ENCODE measurements at regions not wholly inside any gene's neighbourhood (a gene's known extent, or its start where the extent isn't known, plus 50 kb on each side); places are given as distances from the start of the nearest gene placed in this dataset.

DNA sequence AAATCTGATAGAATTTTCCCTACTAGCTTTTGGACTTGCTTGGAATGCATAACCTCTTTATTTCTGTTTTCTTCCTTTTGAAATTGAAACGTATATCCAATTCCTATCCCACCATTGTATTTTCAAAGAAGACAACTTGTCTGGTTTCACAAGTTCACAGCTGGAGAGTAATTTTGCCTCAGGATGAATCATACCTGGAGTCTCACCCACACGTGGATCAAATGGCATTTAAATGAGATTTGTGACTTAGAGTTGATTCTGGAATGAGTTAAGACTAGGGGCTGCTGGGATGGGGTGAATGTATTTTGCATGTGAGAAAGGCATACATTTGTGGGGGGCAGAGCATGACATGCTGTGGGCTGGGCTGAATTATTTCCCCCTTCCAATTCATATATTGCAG is 516.5 kb upstream of the MGAT4C start:
- no peak for TF ChIP-seq CTCF (IDR thresholded peaks at IDR 0.05)
- TF ChIP-seq POLR2AphosphoS5 (IDR thresholded peaks at IDR 0.05) = no peak
- no peak for TF ChIP-seq POLR2A (IDR thresholded peaks at IDR 0.05)

Measured in upper lobe of left lung (tissue), 4 donors.